ENCODE measurements at regions not wholly inside any gene's neighbourhood (a gene's known extent, or its start where the extent isn't known, plus 50 kb on each side); places are given as distances from the start of the nearest gene placed in this dataset.

DNA sequence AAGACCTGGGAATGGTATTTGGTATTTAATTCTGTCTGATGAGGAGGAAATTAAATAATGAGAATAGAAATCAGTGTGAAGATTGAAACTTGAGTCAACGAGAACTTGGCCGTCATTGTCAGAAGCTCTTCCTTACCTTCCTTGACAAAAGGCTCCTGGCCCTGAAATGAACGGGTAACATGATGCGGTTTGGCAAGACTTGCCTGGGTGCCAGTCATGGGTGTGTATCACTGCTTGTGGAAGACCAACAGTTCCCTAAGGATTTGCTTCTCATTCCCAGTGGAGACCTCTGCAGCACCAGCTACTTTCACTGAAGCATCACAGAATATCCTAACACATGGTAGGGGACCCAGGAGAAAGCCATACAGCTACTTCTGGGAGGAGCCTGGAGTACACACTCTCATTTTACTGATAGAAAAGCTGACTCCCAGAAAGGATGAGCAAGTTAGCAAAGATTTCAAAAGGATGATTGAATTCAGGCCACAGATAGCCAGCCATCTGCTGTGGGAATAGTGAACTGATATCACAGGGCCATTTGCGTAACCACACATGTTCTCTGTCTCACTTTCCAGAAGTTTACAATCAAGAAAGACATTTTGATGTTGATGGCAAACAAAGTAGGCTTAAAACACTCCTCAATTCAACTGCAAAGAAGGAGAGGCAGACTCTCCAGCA lies 258.1 kb upstream of the SALL1 start:
- no peak for TF ChIP-seq ZFX (IDR thresholded peaks at IDR 0.05; ENCODE audit: borderline replicate concordance)
- TF ChIP-seq, protein P1, sequence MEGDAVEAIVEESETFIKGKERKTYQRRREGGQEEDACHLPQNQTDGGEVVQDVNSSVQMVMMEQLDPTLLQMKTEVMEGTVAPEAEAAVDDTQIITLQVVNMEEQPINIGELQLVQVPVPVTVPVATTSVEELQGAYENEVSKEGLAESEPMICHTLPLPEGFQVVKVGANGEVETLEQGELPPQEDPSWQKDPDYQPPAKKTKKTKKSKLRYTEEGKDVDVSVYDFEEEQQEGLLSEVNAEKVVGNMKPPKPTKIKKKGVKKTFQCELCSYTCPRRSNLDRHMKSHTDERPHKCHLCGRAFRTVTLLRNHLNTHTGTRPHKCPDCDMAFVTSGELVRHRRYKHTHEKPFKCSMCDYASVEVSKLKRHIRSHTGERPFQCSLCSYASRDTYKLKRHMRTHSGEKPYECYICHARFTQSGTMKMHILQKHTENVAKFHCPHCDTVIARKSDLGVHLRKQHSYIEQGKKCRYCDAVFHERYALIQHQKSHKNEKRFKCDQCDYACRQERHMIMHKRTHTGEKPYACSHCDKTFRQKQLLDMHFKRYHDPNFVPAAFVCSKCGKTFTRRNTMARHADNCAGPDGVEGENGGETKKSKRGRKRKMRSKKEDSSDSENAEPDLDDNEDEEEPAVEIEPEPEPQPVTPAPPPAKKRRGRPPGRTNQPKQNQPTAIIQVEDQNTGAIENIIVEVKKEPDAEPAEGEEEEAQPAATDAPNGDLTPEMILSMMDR (IDR thresholded peaks at IDR 0.05): no peak
